Neural progenitor cell (in vitro differentiated cells): ENCODE measurements at regions not wholly inside any gene's neighbourhood (a gene's known extent, or its start where the extent isn't known, plus 50 kb on each side); places are given as distances from the start of the nearest gene placed in this dataset.
"Not testable (repeated sequence)": the region's sequence is repeated elsewhere in the genome, so short reads cannot be mapped to it uniquely, and the experiment has no call there.

ENCODE experiments used
- DNase-seq: peaks from one replicate; pipeline ENCODE4 v3.0.0-alpha.2; 2016; ENCODE audit warnings: low spot score
- H2AFZ ChIP-seq: fragments of 200-600 bp; sonication (generic); replicated peaks from 2 replicates; pipeline ENCODE4 v1.6.1; 2016; ENCODE audit warnings: antibody characterized with exemption
- H3F3A ChIP-seq: fragments of 200-600 bp; sonication (generic); 2 replicates; pipeline ENCODE4 v1.6.1; 2016; ENCODE audit warnings: antibody characterized with exemption, low read depth
- H3K27ac ChIP-seq: fragments of 200-600 bp; sonication (generic); 2 replicates; pipeline ENCODE4 v1.5.1; 2016; ENCODE audit warnings: mild to moderate bottlenecking
- H3K27me3 ChIP-seq: fragments of 200-600 bp; sonication (generic); 2 replicates; pipeline ENCODE4 v1.6.1; 2016; ENCODE audit warnings: mild to moderate bottlenecking, moderate library complexity
- H3K36me3 ChIP-seq: fragments of 200-600 bp; sonication (generic); 2 replicates; pipeline ENCODE4 v1.5.1; 2016
- H3K4me1 ChIP-seq: fragments of 200-600 bp; sonication (generic); 2 replicates; pipeline ENCODE4 v1.6.1; 2016; ENCODE audit warnings: mixed run types
- H3K4me2 ChIP-seq: fragments of 200-600 bp; sonication (generic); 2 replicates; pipeline ENCODE4 v1.6.1; 2016
- H3K4me3 ChIP-seq: fragments of 200-600 bp; sonication (generic); 2 replicates; pipeline ENCODE4 v1.5.1; 2016
- H3K79me2 ChIP-seq: fragments of 200-600 bp; sonication (generic); 2 replicates; pipeline ENCODE4 v1.6.1; 2016; ENCODE audit warnings: low read depth
- H3K9ac ChIP-seq: fragments of 200-600 bp; sonication (generic); 2 replicates; pipeline ENCODE4 v1.6.1; 2016
- H3K9me3 ChIP-seq: fragments of 200-600 bp; sonication (generic); 2 replicates; pipeline ENCODE4 v1.5.1; 2016; ENCODE audit warnings: low read depth
- H4K20me1 ChIP-seq: fragments of 200-600 bp; sonication (generic); 2 replicates; pipeline ENCODE4 v1.6.1; 2016; ENCODE audit warnings: low read depth
- H3K27ac Mint-ChIP-seq: 3 replicates; pipeline ENCODE4 v1.8.0; 2021; ENCODE audit warnings: mixed read lengths
- H3K27me3 Mint-ChIP-seq: 2 replicates; pipeline ENCODE4 v1.8.0; 2022; ENCODE audit warnings: low read depth, mild to moderate bottlenecking, inconsistent platforms, moderate library complexity, mixed read lengths; ENCODE audit not compliant: insufficient read depth
- H3K36me3 Mint-ChIP-seq: 3 replicates; pipeline ENCODE4 v1.8.0; 2021; ENCODE audit warnings: mixed read lengths
- H3K4me1 Mint-ChIP-seq: 3 replicates; pipeline ENCODE4 v1.8.0; 2021; ENCODE audit warnings: mixed read lengths
- H3K4me3 Mint-ChIP-seq: 3 replicates; pipeline ENCODE4 v1.8.0; 2021; ENCODE audit warnings: mild to moderate bottlenecking, moderate library complexity, mixed read lengths
- H3K9me3 Mint-ChIP-seq: 3 replicates; pipeline ENCODE4 v1.8.0; 2020; ENCODE audit warnings: mixed read lengths
- EZH2 ChIP-seq: fragments of 200-600 bp; sonication (generic); IDR thresholded peaks from 2 replicates; pipeline ENCODE4 v1.6.1; 2017; ENCODE audit warnings: antibody characterized with exemption, mild to moderate bottlenecking, moderate library complexity
- EZH2phosphoT487 ChIP-seq: fragments of 200-600 bp; sonication (generic); IDR thresholded peaks from 2 replicates; pipeline ENCODE4 v1.6.1; 2017; ENCODE audit warnings: antibody characterized with exemption
- TF ChIP-seq, protein P1 (sequence below): fragments of 200-600 bp; sonication (generic); IDR thresholded peaks from 2 replicates; pipeline ENCODE4 v1.5.1; 2017; ENCODE audit warnings: antibody characterized with exemption, mild to moderate bottlenecking

DNA sequence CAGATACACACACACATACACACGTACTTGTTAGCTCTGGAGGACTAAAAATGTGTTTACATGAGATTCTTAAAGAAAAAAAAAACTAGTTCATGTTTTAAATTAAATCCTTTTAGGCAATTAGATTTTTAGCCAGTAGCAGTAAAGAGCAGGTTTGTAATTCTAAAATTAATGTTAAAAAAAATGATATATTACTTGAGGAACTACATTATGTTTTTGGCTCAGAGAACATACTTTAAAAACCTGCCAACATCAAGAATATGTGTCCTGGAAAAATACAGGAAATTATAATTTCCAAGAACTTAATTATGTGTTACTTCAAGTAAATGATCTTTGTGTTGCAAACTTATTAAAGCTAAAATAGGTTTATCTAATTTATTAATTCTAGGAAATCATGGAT, 594.3 kb upstream of the PCDH7 start:
- H3K4me1 Mint-ChIP-seq, result no peaks in the 10 kb centered on the region
- no peak overlapping the region for H3K4me2 ChIP-seq
- H3K27ac ChIP-seq, result no peak overlapping the region
- H3K27ac Mint-ChIP-seq, result no peak overlapping the region
- no peaks in the 10 kb centered on the region for H3K79me2 ChIP-seq
- TF ChIP-seq, protein P1, sequence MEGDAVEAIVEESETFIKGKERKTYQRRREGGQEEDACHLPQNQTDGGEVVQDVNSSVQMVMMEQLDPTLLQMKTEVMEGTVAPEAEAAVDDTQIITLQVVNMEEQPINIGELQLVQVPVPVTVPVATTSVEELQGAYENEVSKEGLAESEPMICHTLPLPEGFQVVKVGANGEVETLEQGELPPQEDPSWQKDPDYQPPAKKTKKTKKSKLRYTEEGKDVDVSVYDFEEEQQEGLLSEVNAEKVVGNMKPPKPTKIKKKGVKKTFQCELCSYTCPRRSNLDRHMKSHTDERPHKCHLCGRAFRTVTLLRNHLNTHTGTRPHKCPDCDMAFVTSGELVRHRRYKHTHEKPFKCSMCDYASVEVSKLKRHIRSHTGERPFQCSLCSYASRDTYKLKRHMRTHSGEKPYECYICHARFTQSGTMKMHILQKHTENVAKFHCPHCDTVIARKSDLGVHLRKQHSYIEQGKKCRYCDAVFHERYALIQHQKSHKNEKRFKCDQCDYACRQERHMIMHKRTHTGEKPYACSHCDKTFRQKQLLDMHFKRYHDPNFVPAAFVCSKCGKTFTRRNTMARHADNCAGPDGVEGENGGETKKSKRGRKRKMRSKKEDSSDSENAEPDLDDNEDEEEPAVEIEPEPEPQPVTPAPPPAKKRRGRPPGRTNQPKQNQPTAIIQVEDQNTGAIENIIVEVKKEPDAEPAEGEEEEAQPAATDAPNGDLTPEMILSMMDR, result no peak
- TF ChIP-seq EZH2phosphoT487, result no peak
- TF ChIP-seq EZH2, result no peak
- H3K9me3 ChIP-seq, result no peaks in the 10 kb centered on the region
- no peaks in the 10 kb centered on the region for H3K36me3 ChIP-seq
- no peak for DNase-seq
- no peak overlapping the region for H3K4me3 ChIP-seq
- no peaks in the 10 kb centered on the region for H3K27me3 Mint-ChIP-seq
- no peaks in the 10 kb centered on the region for H3K9me3 Mint-ChIP-seq
- no peaks in the 10 kb centered on the region for H3K27me3 ChIP-seq
- H3K4me1 ChIP-seq, result no peaks in the 10 kb centered on the region
- H3K9ac ChIP-seq, result no peak overlapping the region
- H3K4me3 Mint-ChIP-seq, result no peak overlapping the region
- no peaks in the 10 kb centered on the region for H4K20me1 ChIP-seq
- no peaks in the 10 kb centered on the region for H3K36me3 Mint-ChIP-seq
- no peaks in the 10 kb centered on the region for H3F3A ChIP-seq
- no peak overlapping the region for H2AFZ ChIP-seq

DNA sequence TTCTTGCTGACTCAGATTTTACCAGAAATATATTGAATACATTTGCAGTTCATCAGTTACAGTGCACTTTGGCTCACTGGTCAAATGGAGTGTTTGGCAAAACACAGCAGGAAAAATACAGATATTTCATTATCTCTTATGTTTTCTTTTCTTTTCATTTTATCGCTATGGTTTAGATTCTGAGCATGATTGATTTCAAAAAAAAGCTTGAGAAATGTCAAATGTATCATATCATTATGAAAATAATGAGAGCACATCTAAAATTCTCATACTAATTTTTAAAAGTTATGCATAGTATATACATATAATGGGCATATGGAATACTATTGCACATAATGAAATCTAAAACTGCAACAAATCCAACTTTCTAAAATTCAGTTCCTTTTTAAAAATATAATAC, 593.8 kb upstream of the PCDH7 start:
- H3F3A ChIP-seq, result no peaks in the 10 kb centered on the region
- H3K9me3 ChIP-seq, result no peaks in the 10 kb centered on the region
- H4K20me1 ChIP-seq, result no peaks in the 10 kb centered on the region
- H3K9me3 Mint-ChIP-seq, result no peaks in the 10 kb centered on the region
- H2AFZ ChIP-seq, result no peak overlapping the region
- no peak overlapping the region for H3K9ac ChIP-seq
- TF ChIP-seq, protein P1, result no peak
- TF ChIP-seq EZH2 (no peak), EZH2phosphoT487 (no peak)
- H3K4me3 Mint-ChIP-seq, result no peak overlapping the region
- no peak overlapping the region for H3K4me2 ChIP-seq
- H3K36me3 Mint-ChIP-seq, result no peaks in the 10 kb centered on the region
- no peak for DNase-seq
- H3K27me3 Mint-ChIP-seq, result no peaks in the 10 kb centered on the region
- H3K79me2 ChIP-seq, result no peaks in the 10 kb centered on the region
- H3K27me3 ChIP-seq, result no peaks in the 10 kb centered on the region
- no peak overlapping the region for H3K4me3 ChIP-seq
- H3K27ac Mint-ChIP-seq, result no peak overlapping the region
- no peaks in the 10 kb centered on the region for H3K4me1 Mint-ChIP-seq
- H3K36me3 ChIP-seq, result no peaks in the 10 kb centered on the region
- H3K27ac ChIP-seq, result no peak overlapping the region
- no peaks in the 10 kb centered on the region for H3K4me1 ChIP-seq

DNA sequence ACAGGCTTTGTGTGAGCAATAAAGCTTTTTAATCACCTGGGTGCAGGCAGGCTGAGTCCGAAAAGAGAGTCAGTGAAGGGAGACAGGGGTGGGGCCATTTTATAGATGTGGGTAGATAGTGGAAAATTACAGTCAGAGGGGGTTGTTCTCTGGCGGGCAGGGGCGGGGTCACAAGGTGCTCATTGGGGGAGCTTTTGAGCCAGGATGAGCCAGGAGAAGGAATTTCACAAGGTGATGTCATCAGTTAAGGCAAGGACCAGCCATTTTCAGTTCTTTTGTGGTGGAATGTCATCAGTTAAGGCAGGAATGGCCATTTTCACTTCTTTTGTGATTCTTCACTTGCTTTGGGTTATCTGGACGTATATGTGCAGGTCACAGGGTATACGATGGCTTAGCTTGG, 571.3 kb upstream of the PCDH7 start:
- not testable (repeated sequence) for H3K27ac Mint-ChIP-seq, H3K27ac ChIP-seq, H3K9me3 Mint-ChIP-seq, H3K36me3 ChIP-seq, DNase-seq, H3K4me2 ChIP-seq, H4K20me1 ChIP-seq, H3K4me3 Mint-ChIP-seq, H3K27me3 ChIP-seq, H3K36me3 Mint-ChIP-seq, H3K27me3 Mint-ChIP-seq, H3K79me2 ChIP-seq, H2AFZ ChIP-seq, H3F3A ChIP-seq, H3K9me3 ChIP-seq, H3K4me1 Mint-ChIP-seq, H3K4me3 ChIP-seq, H3K9ac ChIP-seq
- H3K4me1 ChIP-seq, result peaks cover 14% of the 10 kb centered on the region

DNA sequence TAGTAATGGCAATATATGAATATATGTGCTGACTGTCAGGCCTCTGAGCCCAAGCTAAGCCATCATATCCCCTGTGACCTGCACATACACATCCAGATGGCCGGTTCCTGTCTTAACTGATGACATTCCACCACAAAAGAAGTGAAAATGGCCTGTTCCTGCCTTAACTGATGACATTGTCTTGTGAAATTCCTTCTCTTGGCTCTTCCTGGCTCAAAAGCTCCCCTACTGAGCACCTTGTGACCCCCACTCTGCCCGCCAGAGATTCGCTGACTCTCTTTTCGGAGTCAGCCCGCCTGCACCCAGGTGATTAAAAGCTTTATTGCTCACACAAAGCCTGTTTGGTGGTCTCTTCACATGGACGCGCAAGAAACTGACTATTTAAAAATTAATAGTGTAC, 570.6 kb upstream of the PCDH7 start:
- H3K27ac Mint-ChIP-seq, H3K27me3 Mint-ChIP-seq, H3K4me3 ChIP-seq, H3K9ac ChIP-seq, H3K79me2 ChIP-seq, H3K27me3 ChIP-seq, H3F3A ChIP-seq, H3K36me3 Mint-ChIP-seq, H3K4me1 Mint-ChIP-seq, H3K4me2 ChIP-seq, H3K9me3 ChIP-seq, H4K20me1 ChIP-seq, H2AFZ ChIP-seq, H3K9me3 Mint-ChIP-seq, H3K4me3 Mint-ChIP-seq, H3K36me3 ChIP-seq: not testable (repeated sequence)
- Histone ChIP-seq H3K27ac (peak overlapping the region; percentile 26), H3K4me1 (peaks cover 14% of the 10 kb centered on the region)
- DNase-seq, result peak; percentile 26
